Trophoblast cell (in vitro differentiated cells and primary cell): ENCODE measurements at regions not wholly inside any gene's neighbourhood (a gene's known extent, or its start where the extent isn't known, plus 50 kb on each side); places are given as distances from the start of the nearest gene placed in this dataset.

ENCODE experiments used
- DNase-seq, 2 donors: peaks; one replicate each; pipeline ENCODE4 v3.0.0-alpha.2; 2016
- H2AFZ ChIP-seq: 2 replicates; pipeline ENCODE4 v1.6.1; 2013; ENCODE audit warnings: low read length, moderate library complexity, mild to moderate bottlenecking; ENCODE audit not compliant: insufficient read depth, poor library complexity
- H2AK5ac ChIP-seq: 2 replicates; pipeline ENCODE4 v1.6.1; 2013; ENCODE audit warnings: mild to moderate bottlenecking, low read length
- H2BK120ac ChIP-seq: 2 replicates; pipeline ENCODE4 v1.6.1; 2013; ENCODE audit warnings: low read length, mild to moderate bottlenecking, moderate library complexity; ENCODE audit not compliant: insufficient read depth, poor library complexity
- H2BK12ac ChIP-seq: 2 replicates; pipeline ENCODE4 v1.6.1; 2013; ENCODE audit warnings: mild to moderate bottlenecking, low read length, moderate library complexity
- H2BK5ac ChIP-seq: 2 replicates; pipeline ENCODE4 v1.6.1; 2013; ENCODE audit warnings: low read length, low read depth, moderate library complexity, mild to moderate bottlenecking; ENCODE audit not compliant: poor library complexity
- H3K14ac ChIP-seq: 2 replicates; pipeline ENCODE4 v1.6.1; 2013; ENCODE audit warnings: mild to moderate bottlenecking, low read length
- H3K18ac ChIP-seq: 2 replicates; pipeline ENCODE4 v1.6.1; 2013; ENCODE audit warnings: mild to moderate bottlenecking, low read length
- H3K23ac ChIP-seq: 2 replicates; pipeline ENCODE4 v1.6.1; 2013; ENCODE audit warnings: low read length
- H3K27ac ChIP-seq: 2 replicates; pipeline ENCODE4 v1.5.1; 2013; ENCODE audit warnings: low read depth, mild to moderate bottlenecking, inconsistent platforms, low read length, moderate library complexity
- H3K27me3 ChIP-seq: 2 replicates; pipeline ENCODE4 v1.6.1; 2013; ENCODE audit warnings: inconsistent platforms, mild to moderate bottlenecking, low read length, moderate library complexity; ENCODE audit not compliant: insufficient read depth
- H3K36me3 ChIP-seq, 2 experiments: 1 replicate in 1 of 2; 2 replicates in 1 of 2; pipeline ENCODE4 v1.6.1; 2013; ENCODE audit warnings: low read length in 2 of 2, mild to moderate bottlenecking in 2 of 2, moderate library complexity in 1 of 2; ENCODE audit not compliant: insufficient read depth in 2 of 2, control insufficient read depth in 1 of 2
- H3K4ac ChIP-seq: 2 replicates; pipeline ENCODE4 v1.6.1; 2013; ENCODE audit warnings: low read depth, mild to moderate bottlenecking, low read length, moderate library complexity
- H3K4me1 ChIP-seq, 2 experiments: 1 replicate in 1 of 2; 2 replicates in 1 of 2; pipeline ENCODE4 v1.6.1; 2013; ENCODE audit warnings: low read length in 2 of 2, mild to moderate bottlenecking in 2 of 2, moderate library complexity in 1 of 2; ENCODE audit not compliant: insufficient read depth in 2 of 2, control insufficient read depth in 1 of 2
- H3K4me2 ChIP-seq: 2 replicates; pipeline ENCODE4 v1.6.1; 2013; ENCODE audit warnings: inconsistent platforms, mild to moderate bottlenecking, low read length, moderate library complexity
- H3K4me3 ChIP-seq: 2 replicates; pipeline ENCODE4 v1.5.1; 2013; ENCODE audit warnings: mild to moderate bottlenecking, low read depth, low read length, inconsistent platforms
- H3K79me1 ChIP-seq: one replicate; pipeline ENCODE4 v1.6.1; 2013; ENCODE audit warnings: low read length
- H3K79me2 ChIP-seq: 2 replicates; pipeline ENCODE4 v1.6.1; 2013; ENCODE audit warnings: low read length, mild to moderate bottlenecking; ENCODE audit not compliant: control insufficient read depth, insufficient read depth, poor library complexity
- H3K9ac ChIP-seq: 2 replicates; pipeline ENCODE4 v1.6.1; 2013; ENCODE audit warnings: mild to moderate bottlenecking, low read length
- H3K9me3 ChIP-seq: 2 replicates; pipeline ENCODE4 v1.6.1; 2013; ENCODE audit warnings: low read depth, mild to moderate bottlenecking, control low read depth, inconsistent platforms, low read length; ENCODE audit not compliant: insufficient read depth
- H4K12ac ChIP-seq: 2 replicates; pipeline ENCODE4 v1.6.1; 2013; ENCODE audit warnings: low read depth, mild to moderate bottlenecking, low read length, moderate library complexity
- H4K8ac ChIP-seq: 2 replicates; pipeline ENCODE4 v1.6.1; 2013; ENCODE audit warnings: low read depth, mild to moderate bottlenecking, low read length, moderate library complexity
- H4K91ac ChIP-seq: one replicate; pipeline ENCODE4 v1.6.1; 2013; ENCODE audit warnings: low read depth, mild to moderate bottlenecking, low read length, moderate library complexity
- WGBS: extraction: QIAGEN DNeasy Blood & Tissue Kit; methylation state at CpG from one replicate; pipeline ENCODE4 v1.1.7; 2013; ENCODE audit warnings: missing lambda C conversion rate; ENCODE audit not compliant: insufficient read length, insufficient coverage; ENCODE audit errors: extremely low coverage; 5-methylcytosine and 5-hydroxymethylcytosine counted together

GRCh38 chr4:111781611-111782010 is 363.6 kb upstream of the FAM241A start:
- Histone ChIP-seq H3K14ac (no peak overlapping the region), H4K8ac (no peak overlapping the region), H3K4me3 (no peak overlapping the region), H2AFZ (no peak overlapping the region), H3K79me1 (peaks cover 5% of the 10 kb centered on the region), H3K79me2 (no peaks in the 10 kb centered on the region), H3K23ac (no peak overlapping the region), H3K27ac (peak overlapping the region; percentile 62), H3K9me3 (no peaks in the 10 kb centered on the region), H3K27me3 (no peaks in the 10 kb centered on the region), H3K4me2 (no peak overlapping the region), H3K4ac (no peak overlapping the region), H2BK5ac (no peak overlapping the region), H4K91ac (no peak overlapping the region), H2BK120ac (no peak overlapping the region), H3K4me1 (peaks cover 0 to 5% of the 10 kb centered on the region in 2 experiments), H4K12ac (no peak overlapping the region), H3K36me3 (no peaks in the 10 kb centered on the region), H2AK5ac (no peak overlapping the region), H2BK12ac (no peak overlapping the region), H3K18ac (no peak overlapping the region), H3K9ac (no peak overlapping the region)
- DNase-seq: peak; percentile 74 to 91
- no CpG with 5 or more reads among the region's 5 CpGs for WGBS

GRCh38 chr4:111788099-111788498 is 357.2 kb upstream of the FAM241A start:
- Histone ChIP-seq H3K79me1 (peaks cover 3% of the 10 kb centered on the region), H2BK12ac (peak overlapping the region; percentile 92), H3K4ac (no peak overlapping the region), H3K4me3 (no peak overlapping the region), H3K4me2 (peak overlapping the region; percentile 57), H2BK5ac (peak overlapping the region; percentile 79), H3K36me3 (no peaks in the 10 kb centered on the region), H3K23ac (no peak overlapping the region), H4K12ac (peak overlapping the region; percentile 62), H3K79me2 (peaks cover 2% of the 10 kb centered on the region), H4K91ac (peak overlapping the region; percentile 55), H2BK120ac (peak overlapping the region; percentile 91), H3K27me3 (no peaks in the 10 kb centered on the region), H3K4me1 (peaks cover 3 to 5% of the 10 kb centered on the region in 2 experiments), H4K8ac (peak overlapping the region; percentile 93), H3K14ac (peak overlapping the region; percentile 70), H3K9ac (peak overlapping the region; percentile 17), H3K27ac (no peak overlapping the region), H2AK5ac (no peak overlapping the region), H3K9me3 (no peaks in the 10 kb centered on the region), H3K18ac (peak overlapping the region; percentile 82), H2AFZ (peak overlapping the region; percentile 23)
- no CpG with 5 or more reads among the region's 21 CpGs for WGBS
- no peak for DNase-seq

GRCh38 chr4:111789901-111790640 is 355.2 kb upstream of the FAM241A start:
- H3K36me3 ChIP-seq: no peaks in the 10 kb centered on the region
- no peak for DNase-seq
- H4K91ac ChIP-seq: no peak overlapping the region
- H3K18ac ChIP-seq: no peak overlapping the region
- H2BK12ac ChIP-seq: no peak overlapping the region
- H3K23ac ChIP-seq: no peak overlapping the region
- H3K4me2 ChIP-seq: no peak overlapping the region
- no peak overlapping the region for H2AFZ ChIP-seq
- no peaks in the 10 kb centered on the region for H3K9me3 ChIP-seq
- H3K9ac ChIP-seq: no peak overlapping the region
- H2BK5ac ChIP-seq: no peak overlapping the region
- H3K4me3 ChIP-seq: no peak overlapping the region
- no peak overlapping the region for H3K14ac ChIP-seq
- no peak overlapping the region for H4K12ac ChIP-seq
- no peak overlapping the region for H2AK5ac ChIP-seq
- no peak overlapping the region for H3K4ac ChIP-seq
- WGBS: no CpG with 5 or more reads among the region's 5 CpGs
- H3K4me1 ChIP-seq: peaks cover 3 to 5% of the 10 kb centered on the region in 2 experiments
- no peak overlapping the region for H2BK120ac ChIP-seq
- no peak overlapping the region for H3K27ac ChIP-seq
- peaks cover 3% of the 10 kb centered on the region for H3K79me1 ChIP-seq
- H4K8ac ChIP-seq: no peak overlapping the region
- peaks cover 2% of the 10 kb centered on the region for H3K79me2 ChIP-seq
- H3K27me3 ChIP-seq: no peaks in the 10 kb centered on the region

GRCh38 chr4:111792632-111793031 is 352.6 kb upstream of the FAM241A start:
- no CpG with 5 or more reads among the region's 1 CpG for WGBS

More at GRCh38 chr4:111792632-111793031, 352.6 kb upstream of the FAM241A start:
- H3K4ac ChIP-seq: no peak overlapping the region
- H3K79me2 ChIP-seq: peaks cover 2% of the 10 kb centered on the region
- peaks cover 3% of the 10 kb centered on the region for H3K79me1 ChIP-seq
- no peaks in the 10 kb centered on the region for H3K9me3 ChIP-seq
- H3K9ac ChIP-seq: no peak overlapping the region
- H3K4me2 ChIP-seq: no peak overlapping the region
- no peak overlapping the region for H2BK5ac ChIP-seq
- no peak overlapping the region for H4K8ac ChIP-seq
- H2BK12ac ChIP-seq: no peak overlapping the region
- no peak overlapping the region for H2BK120ac ChIP-seq
- H3K23ac ChIP-seq: no peak overlapping the region
- DNase-seq: no peak
- H3K36me3 ChIP-seq: no peaks in the 10 kb centered on the region
- H3K27me3 ChIP-seq: no peaks in the 10 kb centered on the region
- H2AFZ ChIP-seq: no peak overlapping the region
- H4K12ac ChIP-seq: no peak overlapping the region
- no peak overlapping the region for H3K18ac ChIP-seq
- no peak overlapping the region for H3K4me3 ChIP-seq
- no peak overlapping the region for H4K91ac ChIP-seq
- peaks cover 3 to 5% of the 10 kb centered on the region in 2 experiments for H3K4me1 ChIP-seq
- H3K14ac ChIP-seq: no peak overlapping the region
- H2AK5ac ChIP-seq: no peak overlapping the region
- H3K27ac ChIP-seq: no peak overlapping the region
